Neural cell (in vitro differentiated cells): ENCODE measurements at regions not wholly inside any gene's neighbourhood (a gene's known extent, or its start where the extent isn't known, plus 50 kb on each side); places are given as distances from the start of the nearest gene placed in this dataset.
"Not testable (repeated sequence)": the region's sequence is repeated elsewhere in the genome, so short reads cannot be mapped to it uniquely, and the experiment has no call there.

Experiments used
- CTCF ChIP-seq: fragments of 450-650 bp; IDR thresholded peaks from 2 replicates; pipeline ENCODE4 v1.5.1; 2014; ENCODE audit warnings: antibody characterized with exemption, mild to moderate bottlenecking, moderate library complexity; ENCODE audit not compliant: poor library complexity, severe bottlenecking
- EZH2 ChIP-seq: fragments of 200-600, 300-800 bp; shearing (Covaris generic), sonication (generic); IDR thresholded peaks from 2 replicates; pipeline ENCODE4 v1.6.1; 2014; ENCODE audit warnings: antibody characterized with exemption, low read length, borderline replicate concordance, mild to moderate bottlenecking; ENCODE audit not compliant: insufficient read depth, poor library complexity, severe bottlenecking
- MXI1 ChIP-seq: fragments of 450-650 bp; conservative IDR thresholded peaks from 2 replicates; pipeline ENCODE4 v1.6.1; 2014; ENCODE audit warnings: antibody characterized with exemption, mild to moderate bottlenecking; ENCODE audit not compliant: poor library complexity, severe bottlenecking
- POLR2AphosphoS5 ChIP-seq: IDR thresholded peaks from 2 replicates; pipeline ENCODE4 v1.6.1; 2012
- REST ChIP-seq: IDR thresholded peaks from 2 replicates; pipeline ENCODE4 v1.6.1; 2012; ENCODE audit warnings: borderline replicate concordance
- SMC3 ChIP-seq: fragments of 450-650 bp; conservative IDR thresholded peaks from 2 replicates; pipeline ENCODE4 v1.6.1; 2014; ENCODE audit warnings: antibody characterized with exemption, mild to moderate bottlenecking, moderate library complexity; ENCODE audit not compliant: poor library complexity
- TAF1 ChIP-seq: IDR thresholded peaks from 2 replicates; pipeline ENCODE4 v1.6.1; 2012; ENCODE audit warnings: low read depth

- TF ChIP-seq CTCF, POLR2AphosphoS5, EZH2, TAF1, REST, MXI1, SMC3: not testable (repeated sequence)
Observed at GRCh38 chr21:10347675-10348074, 173.7 kb upstream of the TPTE start.
